H9 (cell line): ENCODE measurements at regions not wholly inside any gene's neighbourhood (a gene's known extent, or its start where the extent isn't known, plus 50 kb on each side); places are given as distances from the start of the nearest gene placed in this dataset.

Experiments
- DNase-seq: peaks from one replicate; pipeline ENCODE4 v3.0.0-alpha.2; 2017
- H2AFZ ChIP-seq: one replicate; pipeline ENCODE4 v1.6.1; 2013; ENCODE audit warnings: mild to moderate bottlenecking, low read length, control low read depth, moderate library complexity
- H2AK5ac ChIP-seq: 2 replicates; pipeline ENCODE4 v1.6.1; 2013; ENCODE audit warnings: low read length, control low read depth, mixed read lengths; ENCODE audit not compliant: insufficient read length
- H2BK120ac ChIP-seq: one replicate; pipeline ENCODE4 v1.6.1; 2013; ENCODE audit warnings: low read depth, mild to moderate bottlenecking, low read length, control low read depth, inconsistent platforms; ENCODE audit not compliant: poor library complexity, severe bottlenecking
- H2BK12ac ChIP-seq: 2 replicates; pipeline ENCODE4 v1.6.1; 2013; ENCODE audit warnings: low read length, control low read depth, mixed read lengths, low read depth; ENCODE audit not compliant: insufficient read length
- H2BK15ac ChIP-seq: 2 replicates; pipeline ENCODE4 v1.6.1; 2013; ENCODE audit warnings: low read depth, low read length, control low read depth
- H2BK20ac ChIP-seq: one replicate; pipeline ENCODE4 v1.6.1; 2013; ENCODE audit warnings: low read depth, mild to moderate bottlenecking, low read length, control low read depth, inconsistent platforms; ENCODE audit not compliant: poor library complexity, severe bottlenecking
- H2BK5ac ChIP-seq: 2 replicates; pipeline ENCODE4 v1.6.1; 2013; ENCODE audit warnings: low read length, control low read depth, mixed read lengths; ENCODE audit not compliant: insufficient read length
- H3K14ac ChIP-seq: 2 replicates; pipeline ENCODE4 v1.6.1; 2013; ENCODE audit warnings: low read length, control low read depth; ENCODE audit not compliant: insufficient read depth
- H3K18ac ChIP-seq: 2 replicates; pipeline ENCODE4 v1.6.1; 2013; ENCODE audit warnings: low read depth, mild to moderate bottlenecking, mixed read lengths, low read length, control low read depth; ENCODE audit not compliant: insufficient read length
- H3K23ac ChIP-seq: 2 replicates; pipeline ENCODE4 v1.6.1; 2013; ENCODE audit warnings: low read length, control low read depth, mixed read lengths, low read depth; ENCODE audit not compliant: insufficient read length
- H3K23me2 ChIP-seq: 2 replicates; pipeline ENCODE4 v1.6.1; 2013; ENCODE audit warnings: low read depth, mild to moderate bottlenecking, mixed read lengths, low read length, control low read depth; ENCODE audit not compliant: insufficient read length, poor library complexity, severe bottlenecking
- H3K27ac ChIP-seq: 2 replicates; pipeline ENCODE4 v1.5.1; 2013; ENCODE audit warnings: low read length, control low read depth, mixed read lengths, low read depth; ENCODE audit not compliant: insufficient read length
- H3K27me3 ChIP-seq: 2 replicates; pipeline ENCODE4 v1.6.1; 2013; ENCODE audit warnings: low read length, control low read depth, inconsistent platforms; ENCODE audit not compliant: insufficient read depth
- H3K4ac ChIP-seq: 2 replicates; pipeline ENCODE4 v1.6.1; 2013; ENCODE audit warnings: low read depth, mild to moderate bottlenecking, control low read depth, inconsistent platforms, low read length, moderate library complexity
- H3K4me1 ChIP-seq: 2 replicates; pipeline ENCODE4 v1.6.1; 2013; ENCODE audit warnings: low read length, control low read depth, inconsistent platforms; ENCODE audit not compliant: insufficient read depth
- H3K4me2 ChIP-seq: 2 replicates; pipeline ENCODE4 v1.6.1; 2013; ENCODE audit warnings: low read length, control low read depth, mixed read lengths; ENCODE audit not compliant: insufficient read length, insufficient read depth
- H3K56ac ChIP-seq: 2 replicates; pipeline ENCODE4 v1.6.1; 2013; ENCODE audit warnings: low read depth, mild to moderate bottlenecking, mixed read lengths, low read length, control low read depth; ENCODE audit not compliant: insufficient read length
- H3K79me1 ChIP-seq: 2 replicates; pipeline ENCODE4 v1.6.1; 2013; ENCODE audit warnings: low read depth, mild to moderate bottlenecking, moderate library complexity, low read length, control low read depth, inconsistent platforms; ENCODE audit not compliant: insufficient read depth, poor library complexity, severe bottlenecking
- H3K79me2 ChIP-seq: 2 replicates; pipeline ENCODE4 v1.6.1; 2013; ENCODE audit warnings: low read length, control low read depth, inconsistent platforms; ENCODE audit not compliant: insufficient read depth
- H3K9ac ChIP-seq: 2 replicates; pipeline ENCODE4 v1.6.1; 2013; ENCODE audit warnings: low read length, control low read depth, mixed read lengths; ENCODE audit not compliant: insufficient read length; ENCODE audit errors: extremely low read depth
- H3K9me3 ChIP-seq: one replicate; pipeline ENCODE4 v1.6.1; 2013; ENCODE audit warnings: low read depth, low read length, inconsistent platforms; ENCODE audit not compliant: control insufficient read depth
- H3T11ph ChIP-seq: one replicate; pipeline ENCODE4 v1.6.1; 2013; ENCODE audit warnings: mild to moderate bottlenecking, low read length, control low read depth, inconsistent platforms
- H4K20me1 ChIP-seq: one replicate; pipeline ENCODE4 v1.6.1; 2013; ENCODE audit not compliant: control insufficient read depth, insufficient read length, insufficient read depth
- H4K5ac ChIP-seq: 2 replicates; pipeline ENCODE4 v1.6.1; 2013; ENCODE audit warnings: low read depth, mild to moderate bottlenecking, mixed read lengths, low read length, control low read depth; ENCODE audit not compliant: insufficient read length
- H4K8ac ChIP-seq: replicated peaks from 2 replicates; pipeline ENCODE4 v1.6.1; 2013; ENCODE audit warnings: low read length, control low read depth, mixed read lengths, low read depth; ENCODE audit not compliant: insufficient read length
- H4K91ac ChIP-seq: 2 replicates; pipeline ENCODE4 v1.6.1; 2013; ENCODE audit warnings: low read depth, mild to moderate bottlenecking, moderate library complexity, mixed read lengths, low read length, control low read depth; ENCODE audit not compliant: insufficient read length
- H3K27ac Mint-ChIP-seq, 3 experiments: 2 replicates in 2 of 3; 3 replicates in 1 of 3; pipeline ENCODE4 v1.8.0; 2020 to 2021; ENCODE audit warnings: mixed read lengths in 3 of 3, mild to moderate bottlenecking in 1 of 3, moderate library complexity in 1 of 3
- H3K27me3 Mint-ChIP-seq: 2 replicates; pipeline ENCODE4 v1.8.0; 2021; ENCODE audit warnings: low read depth, mild to moderate bottlenecking, moderate library complexity, mixed read lengths
- H3K36me3 Mint-ChIP-seq, 3 experiments: 2 replicates in 2 of 3; 3 replicates in 1 of 3; pipeline ENCODE4 v1.8.0; 2020 to 2021; ENCODE audit warnings: low read depth in 3 of 3, mixed read lengths in 3 of 3; ENCODE audit not compliant: insufficient read depth in 1 of 3
- H3K4me1 Mint-ChIP-seq, 2 experiments: 2 replicates each; pipeline ENCODE4 v1.8.0; 2020; ENCODE audit warnings: mixed read lengths in 2 of 2
- H3K4me3 Mint-ChIP-seq, 2 experiments: 2 replicates in 1 of 2; 3 replicates in 1 of 2; pipeline ENCODE4 v1.8.0; 2020 to 2021; ENCODE audit warnings: mild to moderate bottlenecking in 2 of 2, mixed read lengths in 2 of 2, moderate library complexity in 1 of 2
- H3K9me3 Mint-ChIP-seq, 2 experiments: 2 replicates in 1 of 2; 3 replicates in 1 of 2; pipeline ENCODE4 v1.8.0; 2020; ENCODE audit warnings: mild to moderate bottlenecking in 2 of 2, mixed read lengths in 2 of 2, moderate library complexity in 1 of 2
- WGBS: extraction: QIAGEN DNeasy Blood & Tissue Kit; methylation state at CpG from one replicate; pipeline ENCODE4 v1.1.7; 2013; ENCODE audit warnings: missing lambda C conversion rate, low lambda C conversion rate, mixed read lengths; ENCODE audit not compliant: insufficient read length; ENCODE audit errors: extremely low coverage; 5-methylcytosine and 5-hydroxymethylcytosine counted together
- TF ChIP-seq, protein P1 (sequence below): fragments of 200-600 bp; sonication (generic); conservative IDR thresholded peaks from 3 replicates; pipeline ENCODE4 v1.8.0; 2021; ENCODE audit warnings: antibody characterized with exemption, mild to moderate bottlenecking

DNA sequence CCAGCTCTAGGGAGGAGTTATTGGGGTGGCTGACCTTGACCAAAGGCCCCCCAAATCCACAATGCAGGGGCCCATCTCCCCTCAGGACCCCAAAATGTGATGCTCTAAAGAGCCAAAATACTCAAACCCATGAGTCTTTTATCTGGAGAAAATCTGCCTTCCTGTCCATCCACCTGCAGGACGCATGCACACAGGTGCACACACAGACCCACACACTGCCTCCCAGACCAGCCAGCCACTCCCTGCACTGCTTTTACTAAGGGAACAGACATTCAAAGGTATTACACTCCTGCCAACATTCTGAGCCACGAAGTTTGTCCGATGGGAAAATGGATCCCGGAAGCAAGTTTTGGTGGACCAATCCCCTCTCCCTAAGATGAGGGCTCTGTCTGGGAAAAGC lies 76.1 kb upstream of the CDH5 start:
- no peak overlapping the region for H3K27ac Mint-ChIP-seq
- WGBS, result no CpG with 5 or more reads among the region's 4 CpGs
- H4K8ac ChIP-seq, result no peak overlapping the region

More for the DNA sequence above, 76.1 kb upstream of the CDH5 start:
- Histone ChIP-seq H3K14ac (no peak overlapping the region), H3K27ac (no peak overlapping the region), H3K9me3 (no peaks in the 10 kb centered on the region), H3K4ac (no peak overlapping the region), H4K91ac (no peak overlapping the region), H3K9ac (no peak overlapping the region), H2BK15ac (no peak overlapping the region), H2AFZ (no peak overlapping the region), H4K20me1 (peaks cover 5% of the 10 kb centered on the region), H3K23me2 (no peaks in the 10 kb centered on the region), H2BK5ac (no peak overlapping the region), H3K4me1 (no peaks in the 10 kb centered on the region), H2BK120ac (no peak overlapping the region), H3K23ac (no peak overlapping the region), H3K56ac (no peak overlapping the region), H3T11ph (no peak overlapping the region), H4K5ac (no peak overlapping the region), H3K79me2 (no peaks in the 10 kb centered on the region), H2BK20ac (no peak overlapping the region), H3K27me3 (no peaks in the 10 kb centered on the region), H2BK12ac (no peak overlapping the region), H3K79me1 (no peaks in the 10 kb centered on the region), H3K18ac (no peak overlapping the region), H3K4me2 (no peak overlapping the region), H2AK5ac (no peak overlapping the region)
- Mint-ChIP-seq H3K4me1 (no peaks in the 10 kb centered on the region), H3K27me3 (peaks cover 14% of the 10 kb centered on the region), H3K4me3 (no peak overlapping the region), H3K36me3 (no peaks in the 10 kb centered on the region), H3K9me3 (no peaks in the 10 kb centered on the region)
- TF ChIP-seq, protein P1, sequence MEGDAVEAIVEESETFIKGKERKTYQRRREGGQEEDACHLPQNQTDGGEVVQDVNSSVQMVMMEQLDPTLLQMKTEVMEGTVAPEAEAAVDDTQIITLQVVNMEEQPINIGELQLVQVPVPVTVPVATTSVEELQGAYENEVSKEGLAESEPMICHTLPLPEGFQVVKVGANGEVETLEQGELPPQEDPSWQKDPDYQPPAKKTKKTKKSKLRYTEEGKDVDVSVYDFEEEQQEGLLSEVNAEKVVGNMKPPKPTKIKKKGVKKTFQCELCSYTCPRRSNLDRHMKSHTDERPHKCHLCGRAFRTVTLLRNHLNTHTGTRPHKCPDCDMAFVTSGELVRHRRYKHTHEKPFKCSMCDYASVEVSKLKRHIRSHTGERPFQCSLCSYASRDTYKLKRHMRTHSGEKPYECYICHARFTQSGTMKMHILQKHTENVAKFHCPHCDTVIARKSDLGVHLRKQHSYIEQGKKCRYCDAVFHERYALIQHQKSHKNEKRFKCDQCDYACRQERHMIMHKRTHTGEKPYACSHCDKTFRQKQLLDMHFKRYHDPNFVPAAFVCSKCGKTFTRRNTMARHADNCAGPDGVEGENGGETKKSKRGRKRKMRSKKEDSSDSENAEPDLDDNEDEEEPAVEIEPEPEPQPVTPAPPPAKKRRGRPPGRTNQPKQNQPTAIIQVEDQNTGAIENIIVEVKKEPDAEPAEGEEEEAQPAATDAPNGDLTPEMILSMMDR, result no peak
- DNase-seq, result peak; percentile 12
